PFSK-1 (cell line): ENCODE measurements at regions not wholly inside any gene's neighbourhood (a gene's known extent, or its start where the extent isn't known, plus 50 kb on each side); places are given as distances from the start of the nearest gene placed in this dataset.

Source experiments
- FOXP2 ChIP-seq: optimal IDR thresholded peaks from 2 replicates; pipeline ENCODE3; 2011; ENCODE audit warnings: borderline replicate concordance, control low read depth, inconsistent platforms; ENCODE audit not compliant: insufficient read depth; ENCODE audit errors: extremely low read length, extremely low read depth
- POLR2AphosphoS5 ChIP-seq: IDR thresholded peaks from 2 replicates; pipeline ENCODE4 v1.6.1; 2012; ENCODE audit warnings: low read depth, mild to moderate bottlenecking, control low read depth, low read length, moderate library complexity
- REST ChIP-seq, 2 experiments: IDR thresholded peaks; 2 replicates each; pipeline versions ENCODE4 v1.6.1 to v1.8.0; 2011 to 2012; ENCODE audit warnings: low read depth in 2 of 2, low read length in 2 of 2, control low read depth in 1 of 2, inconsistent platforms in 1 of 2, mild to moderate bottlenecking in 1 of 2, moderate library complexity in 1 of 2; ENCODE audit not compliant: insufficient read depth in 1 of 2
- SIN3A ChIP-seq: IDR thresholded peaks from 2 replicates; pipeline ENCODE4 v1.6.1; 2012; ENCODE audit warnings: mild to moderate bottlenecking, low read length, moderate library complexity, borderline replicate concordance; ENCODE audit not compliant: insufficient read depth
- TAF1 ChIP-seq: IDR thresholded peaks from 2 replicates; pipeline ENCODE4 v1.6.1; 2012; ENCODE audit warnings: low read length, control low read depth, borderline replicate concordance; ENCODE audit not compliant: insufficient read depth

DNA sequence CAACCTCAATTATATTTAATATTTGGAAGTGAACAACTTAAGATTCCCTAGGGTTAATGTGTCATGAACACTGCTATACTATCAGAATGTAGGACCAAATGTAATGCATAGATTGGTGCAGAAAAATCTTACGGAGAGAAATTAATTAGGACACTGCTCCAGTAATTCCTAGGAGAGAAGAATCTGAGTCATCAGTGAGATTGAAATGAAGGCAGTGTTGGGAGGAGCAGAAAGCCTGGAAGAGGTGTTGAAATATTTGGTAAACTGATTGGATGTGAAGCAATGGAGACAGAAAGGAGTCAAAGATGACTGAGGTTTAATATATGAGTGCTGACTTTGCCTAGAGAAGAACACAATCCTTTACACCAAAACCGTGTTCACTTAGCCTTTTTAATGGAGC lies 836.0 kb downstream of the FAM181B start:
- TF ChIP-seq FOXP2, result no peak
- no peak for TF ChIP-seq TAF1
- no peak for TF ChIP-seq POLR2AphosphoS5
- no peak for TF ChIP-seq SIN3A
- TF ChIP-seq REST (IDR thresholded peaks at IDR 0.05; ENCODE audit: insufficient read depth in 1 of 2, low read depth in 2 of 2, low read length in 2 of 2), result no peak

DNA sequence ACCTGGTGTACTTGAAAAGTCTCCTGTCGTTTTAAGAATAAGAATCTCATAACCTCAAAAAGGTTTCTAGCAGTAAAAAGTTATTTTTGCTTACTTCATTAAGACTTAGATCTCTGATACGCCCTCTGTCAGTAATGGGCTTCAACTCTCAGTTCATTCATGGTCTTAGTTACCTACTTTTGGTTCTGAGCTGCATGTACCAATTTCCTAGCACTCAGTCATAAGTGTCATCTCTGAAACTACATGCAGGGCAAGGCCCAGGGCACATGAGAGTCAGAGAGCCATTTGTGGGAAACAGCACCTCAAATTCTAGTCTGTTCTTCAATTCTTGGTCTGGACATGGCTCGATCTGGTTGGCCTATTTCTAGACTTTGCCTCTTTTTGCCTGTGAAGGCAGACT lies 838.4 kb downstream of the FAM181B start:
- TF ChIP-seq POLR2AphosphoS5 (no peak), SIN3A (no peak), REST (IDR thresholded peaks at IDR 0.05; ENCODE audit: insufficient read depth in 1 of 2, low read depth in 2 of 2, low read length in 2 of 2) (no peak), FOXP2 (no peak), TAF1 (no peak)

DNA sequence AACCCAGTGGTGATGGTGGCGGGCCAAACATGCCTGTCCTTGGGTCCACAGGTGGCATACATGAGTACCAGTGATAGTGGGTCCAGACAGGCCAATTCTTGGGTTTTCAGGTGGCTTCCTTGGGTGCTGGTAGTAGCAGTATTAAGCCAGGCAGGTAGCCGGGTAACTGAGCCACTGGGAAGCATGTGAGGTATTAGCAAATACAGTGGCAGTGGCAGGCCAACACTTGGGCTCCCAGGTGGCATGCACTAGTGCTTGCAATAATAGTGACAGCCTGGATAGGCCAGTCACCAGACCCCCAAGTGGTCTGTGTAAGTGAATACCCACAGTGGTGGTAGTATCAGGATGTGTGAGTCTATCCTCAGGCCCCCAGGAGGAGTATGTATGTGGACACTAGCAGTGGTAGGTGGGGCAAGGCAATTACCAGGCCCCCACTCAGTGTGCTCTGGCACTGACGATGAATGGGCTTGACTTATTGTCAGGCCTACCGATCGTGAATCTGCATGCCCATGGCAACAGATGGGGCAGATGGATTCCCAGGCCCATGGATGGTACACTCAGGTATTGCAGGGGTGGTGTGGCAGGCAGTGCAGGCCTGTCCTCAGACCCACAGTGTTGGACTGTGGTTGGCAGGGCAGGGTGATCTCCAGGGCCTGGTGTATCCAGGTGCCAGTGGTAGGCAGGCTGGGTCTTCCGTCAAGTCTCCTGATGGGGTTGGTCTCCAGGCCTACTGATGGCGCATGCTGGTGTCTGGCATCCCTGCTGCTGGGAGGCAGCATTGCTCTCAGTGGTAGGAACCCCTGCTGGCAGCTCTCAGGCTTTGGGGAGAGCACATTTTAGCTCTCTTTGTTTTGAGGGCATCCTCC lies 840.7 kb downstream of the FAM181B start:
- no peak for TF ChIP-seq POLR2AphosphoS5
- TF ChIP-seq REST (IDR thresholded peaks at IDR 0.05; ENCODE audit: insufficient read depth in 1 of 2, low read depth in 2 of 2, low read length in 2 of 2), result no peak
- no peak for TF ChIP-seq SIN3A
- TF ChIP-seq TAF1, result no peak
- no peak for TF ChIP-seq FOXP2

DNA sequence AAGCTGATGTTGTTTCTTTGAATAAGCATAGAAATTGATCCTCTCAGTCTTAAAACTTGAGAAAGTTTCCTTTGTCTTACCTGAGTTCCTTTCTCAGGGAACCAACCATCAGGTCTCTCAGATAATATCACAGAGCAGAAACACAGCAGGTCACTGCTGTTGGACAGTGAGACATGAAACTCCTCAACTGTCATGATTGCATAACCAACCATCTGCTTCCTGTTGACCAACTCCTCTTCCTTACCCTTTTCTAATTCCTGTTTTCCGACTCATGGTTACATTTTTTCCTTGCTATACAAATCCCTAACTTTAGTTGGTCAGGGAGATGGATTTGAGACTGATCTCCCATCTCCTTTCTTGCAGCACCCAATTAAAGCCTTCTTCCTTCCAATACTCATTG lies 845.3 kb downstream of the FAM181B start:
- no peak for TF ChIP-seq SIN3A
- no peak for TF ChIP-seq POLR2AphosphoS5
- no peak for TF ChIP-seq FOXP2
- TF ChIP-seq TAF1, result no peak
- no peak for TF ChIP-seq REST (IDR thresholded peaks at IDR 0.05; ENCODE audit: insufficient read depth in 1 of 2, low read depth in 2 of 2, low read length in 2 of 2)
